GM19240 (cell line): ENCODE measurements at regions not wholly inside any gene's neighbourhood (a gene's known extent, or its start where the extent isn't known, plus 50 kb on each side); places are given as distances from the start of the nearest gene placed in this dataset.

Experiments used
- DNase-seq: peaks from one replicate; pipeline ENCODE4 v3.0.0; 2011; ENCODE audit warnings: low spot score; ENCODE audit not compliant: insufficient read length

DNA sequence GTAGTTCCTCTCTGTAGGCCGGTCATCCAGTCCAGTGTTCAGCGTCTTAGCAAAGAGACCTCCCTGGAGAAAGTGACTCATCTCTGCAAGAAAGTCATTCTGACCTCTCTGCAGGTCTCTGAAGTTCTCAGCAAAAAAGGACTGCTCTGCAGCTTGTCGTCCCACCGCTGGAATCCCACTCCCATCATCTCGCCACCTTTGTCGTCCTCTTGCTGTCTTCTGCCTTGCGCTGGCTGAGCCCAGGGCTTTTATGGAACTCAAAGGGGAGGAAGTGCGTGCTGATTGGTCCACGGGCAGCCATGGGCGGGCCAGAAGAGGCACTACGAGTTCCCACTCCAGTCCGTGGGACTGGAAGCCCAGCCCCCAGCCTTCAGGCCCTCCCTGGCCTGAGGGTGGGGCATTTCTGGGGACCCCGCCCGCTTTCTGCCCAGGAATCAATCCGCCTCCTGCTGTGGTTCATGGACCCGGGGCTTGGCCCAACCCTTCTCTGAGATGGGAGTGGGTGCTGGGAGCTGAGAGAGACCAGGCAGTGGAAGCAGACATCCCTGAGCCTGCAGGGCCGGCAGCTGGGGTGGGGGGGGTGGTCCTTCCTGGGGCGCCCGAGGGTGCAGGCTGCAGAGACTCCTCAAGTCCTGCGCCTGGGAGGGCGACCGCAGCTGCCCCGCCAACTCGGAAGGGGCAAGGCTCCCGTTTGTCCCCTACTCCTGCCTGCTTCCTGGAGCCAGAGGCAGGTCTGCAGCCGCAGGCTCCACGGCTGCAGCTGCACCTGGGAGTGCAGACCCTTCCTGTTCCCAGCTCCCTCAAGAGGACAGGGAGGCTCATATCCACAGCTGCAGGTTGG, 660.7 kb upstream of the RAB6C start:
- no peak for DNase-seq

DNA sequence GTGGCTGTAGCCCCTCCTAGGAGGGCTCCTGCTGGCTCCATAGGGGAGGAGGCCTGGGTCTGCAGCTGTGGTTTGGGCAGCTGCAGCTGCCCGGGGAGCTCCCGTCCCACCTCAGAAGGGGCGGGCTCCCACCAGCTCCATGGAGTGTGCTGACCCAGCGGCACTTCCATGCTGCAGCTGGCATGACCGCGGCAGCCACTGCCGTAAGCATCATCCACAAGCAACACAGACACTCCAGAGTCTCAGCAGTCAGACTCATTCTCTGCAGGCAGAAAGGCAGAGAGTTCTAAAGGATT, 660.1 kb upstream of the RAB6C start:
- DNase-seq, result no peak

GRCh38 chr2:129320288-129320687, 659.2 kb upstream of the RAB6C start:
- DNase-seq, result no peak

DNA sequence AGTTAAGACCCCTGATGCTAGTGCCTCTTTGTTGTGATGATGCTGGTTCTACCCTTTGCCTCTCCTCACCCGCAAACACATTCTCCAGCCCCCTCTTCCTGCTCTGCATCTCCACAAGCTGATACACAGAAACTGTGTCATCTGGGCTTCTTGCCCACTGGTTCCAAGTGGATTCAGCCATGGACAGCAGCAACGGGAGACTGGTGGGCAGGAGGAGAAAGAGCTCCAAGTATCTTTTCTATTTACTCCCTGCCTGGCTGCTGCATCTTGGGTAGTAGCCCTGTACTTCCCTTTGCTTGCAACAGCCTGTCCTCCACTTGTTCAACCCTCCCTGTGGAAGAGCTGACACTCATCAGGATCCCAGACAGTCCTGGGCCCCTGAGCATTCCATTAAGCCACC, 655.1 kb upstream of the RAB6C start:
- DNase-seq, result no peak

- no peak for DNase-seq
Measured at GRCh38 chr2:129325151-129325550, 654.3 kb upstream of the RAB6C start.

DNA sequence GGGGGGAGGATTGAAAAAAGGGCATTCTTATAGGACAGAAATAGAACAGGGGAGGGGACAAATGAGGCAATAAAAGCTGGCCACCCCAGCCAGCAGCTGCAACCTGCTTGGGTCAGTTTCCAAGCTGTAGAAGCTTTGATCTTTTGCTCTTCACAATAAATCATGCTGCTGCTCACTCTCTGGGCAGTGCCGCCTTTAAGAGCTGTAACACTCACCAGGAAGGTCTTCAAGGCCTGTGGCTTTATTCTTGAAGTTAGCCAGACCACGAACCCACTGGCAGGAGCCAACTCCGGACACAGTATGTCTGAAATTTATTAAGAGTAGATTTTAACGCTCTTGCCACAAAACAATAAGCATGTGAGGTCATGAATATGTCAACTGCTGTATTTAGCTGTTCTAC, 649.9 kb upstream of the RAB6C start:
- DNase-seq, result no peak

DNA sequence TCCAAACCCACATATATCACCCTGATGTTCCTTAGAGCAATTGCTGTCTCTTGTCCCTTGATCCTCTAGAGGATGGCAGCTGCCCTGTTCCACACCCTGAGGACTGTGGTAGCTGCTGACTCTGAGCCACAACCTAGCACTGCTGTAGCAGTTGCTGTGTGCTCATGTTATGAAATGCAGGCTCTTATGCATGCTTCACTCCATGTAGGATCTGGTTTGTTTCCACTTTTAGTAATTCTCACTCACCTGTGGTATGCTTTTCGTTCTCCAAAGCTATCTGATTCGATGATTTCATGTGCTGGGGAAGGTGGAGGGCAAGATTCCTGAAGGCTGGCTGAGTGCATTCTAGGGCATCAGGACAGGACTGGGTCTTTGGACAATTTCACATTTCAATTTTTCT, 649.0 kb upstream of the RAB6C start:
- no peak for DNase-seq

- no peak for DNase-seq
Measured at GRCh38 chr2:129331638-129332037, 647.8 kb upstream of the RAB6C start.

DNA sequence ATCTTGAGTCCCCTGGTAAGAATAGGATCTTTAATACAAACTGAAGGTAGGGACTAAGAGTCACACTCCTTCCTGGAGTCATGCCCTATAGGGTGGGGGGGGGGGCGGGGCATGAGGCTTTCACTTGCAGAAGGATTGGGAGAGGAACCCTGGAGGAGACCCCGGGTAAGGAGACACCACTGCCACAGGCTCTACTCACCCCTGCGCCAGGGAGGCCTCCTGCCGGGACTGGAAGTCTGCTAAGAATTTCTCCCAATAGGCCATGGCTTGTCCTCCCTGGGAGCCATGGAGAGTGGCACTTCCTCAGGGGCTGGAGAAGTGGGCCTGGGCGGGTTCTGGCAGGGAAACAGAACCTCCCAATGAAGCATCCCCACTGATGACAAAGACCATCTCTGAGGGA, 645.3 kb upstream of the RAB6C start:
- DNase-seq, result no peak

- no peak for DNase-seq
Measured at GRCh38 chr2:129334696-129335410, 644.6 kb upstream of the RAB6C start.

GRCh38 chr2:129336276-129336675, 643.2 kb upstream of the RAB6C start:
- no peak for DNase-seq

- no peak for DNase-seq
Measured at GRCh38 chr2:129337076-129337475, 642.4 kb upstream of the RAB6C start.

- no peak for DNase-seq
Measured at GRCh38 chr2:129345540-129345939, 633.9 kb upstream of the RAB6C start.

DNA sequence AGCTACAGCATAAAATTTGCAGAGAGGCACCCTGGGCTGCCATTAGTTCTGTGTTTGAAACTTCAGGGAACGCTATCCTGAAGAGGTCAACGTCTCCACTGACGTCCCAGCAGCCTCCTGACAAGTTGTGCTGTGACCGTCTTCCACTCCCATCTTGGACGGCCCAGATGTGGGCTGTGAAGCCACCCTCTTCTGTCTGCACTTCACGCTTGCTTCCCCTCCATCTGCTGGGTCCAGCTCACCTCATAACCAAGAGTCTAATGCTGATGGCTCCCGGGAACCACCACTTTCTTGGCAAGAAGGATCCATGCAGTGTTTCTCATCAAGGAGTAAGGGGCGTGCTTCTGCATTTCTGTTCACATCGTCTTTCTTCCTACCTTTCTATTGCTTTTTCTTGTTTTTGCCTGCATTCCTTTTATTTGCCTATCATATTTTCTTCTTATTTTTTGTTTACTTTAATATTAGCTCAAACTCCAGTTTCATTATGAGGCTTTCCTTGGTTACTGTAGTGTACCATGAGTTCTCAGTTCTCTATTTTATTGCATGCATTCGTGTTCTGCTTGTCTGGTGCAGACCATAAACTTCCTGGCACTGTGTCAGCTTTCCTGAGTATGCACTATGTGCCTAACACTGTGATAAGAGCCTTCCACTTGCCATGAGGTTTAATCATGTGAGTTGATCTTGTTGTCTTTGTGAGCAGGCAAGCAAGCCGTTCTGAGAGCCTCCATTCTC, 631.8 kb upstream of the RAB6C start:
- peak; percentile 23 for DNase-seq

DNA sequence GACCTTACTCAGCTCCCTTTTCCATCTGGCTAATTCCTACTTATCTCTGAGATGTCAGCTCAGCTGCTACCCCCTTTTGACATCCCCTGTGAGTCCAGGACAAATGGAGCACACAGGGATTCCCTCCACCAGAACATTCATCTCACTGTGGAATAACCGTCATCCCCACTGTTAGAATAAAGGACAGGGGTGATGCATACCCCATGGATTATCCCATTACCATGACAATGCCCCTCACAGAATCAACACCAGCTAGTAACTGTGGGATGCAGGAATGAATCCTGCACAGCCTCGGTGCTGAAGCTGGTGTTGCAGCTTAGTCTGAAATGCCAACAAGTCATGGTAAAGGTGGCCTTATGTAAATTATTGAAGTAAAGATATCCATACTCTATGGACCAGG, 624.8 kb upstream of the RAB6C start:
- no peak for DNase-seq

GRCh38 chr2:129361688-129362087, 617.8 kb upstream of the RAB6C start:
- DNase-seq, result no peak

- no peak for DNase-seq
Measured at GRCh38 chr2:129366263-129366662, 613.2 kb upstream of the RAB6C start.

DNA sequence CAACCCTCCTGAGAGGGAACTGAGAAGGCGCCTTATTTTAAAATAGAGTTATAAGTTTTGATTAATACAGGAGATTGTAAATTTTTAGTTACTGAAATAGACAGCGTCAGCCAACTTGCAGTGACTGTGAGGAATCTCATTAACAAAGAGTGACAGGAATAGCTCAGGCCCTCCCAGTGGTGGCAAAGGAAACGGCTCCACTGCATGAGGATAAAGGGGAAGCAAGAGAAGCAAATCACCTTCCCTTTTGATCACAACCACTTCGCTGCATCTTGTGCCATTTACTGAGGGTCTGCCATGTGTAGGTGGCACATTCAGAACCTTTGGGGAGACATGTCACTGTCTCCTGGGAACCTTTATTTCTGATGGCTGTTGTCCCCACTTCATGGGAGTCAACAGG, 612.4 kb upstream of the RAB6C start:
- DNase-seq, result no peak

DNA sequence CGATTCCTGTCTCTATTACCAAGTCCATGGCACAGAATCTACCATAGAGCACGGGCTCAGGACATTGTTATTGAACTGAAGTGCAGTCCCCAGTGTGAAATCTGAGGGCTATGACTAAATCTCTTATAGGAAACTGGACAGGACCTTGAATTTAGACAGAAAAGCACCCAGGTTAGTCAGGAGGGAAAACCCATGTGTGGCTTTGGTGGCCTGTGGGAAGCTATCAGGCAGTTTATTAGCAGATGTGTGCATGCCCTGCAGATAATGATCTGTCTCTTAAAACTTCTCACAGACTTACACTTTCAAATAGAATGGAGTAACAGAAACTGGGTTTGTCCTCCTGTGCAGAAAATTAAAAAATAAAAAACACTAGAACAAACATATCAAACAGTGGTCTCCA, 610.0 kb upstream of the RAB6C start:
- no peak for DNase-seq

GRCh38 chr2:129374452-129374851, 605.0 kb upstream of the RAB6C start:
- no peak for DNase-seq

GRCh38 chr2:129375632-129376425, 603.6 kb upstream of the RAB6C start:
- no peak for DNase-seq
